ENCODE measurements at regions not wholly inside any gene's neighbourhood (a gene's known extent, or its start where the extent isn't known, plus 50 kb on each side); places are given as distances from the start of the nearest gene placed in this dataset.

GRCh38 chr5:166195981-166196380 lies 2095.5 kb upstream of the WWC1 start:
- Histone ChIP-seq H3K36me3 (no peaks in the 10 kb centered on the region), H3K4me3 (no peak overlapping the region), H3K4me1 (no peaks in the 10 kb centered on the region), H3K9me3 (no peaks in the 10 kb centered on the region), H3K27me3 (no peaks in the 10 kb centered on the region), H3K27ac (no peak overlapping the region)
- no peak for TF ChIP-seq CTCF (IDR thresholded peaks at IDR 0.05)
- DNase-seq (ENCODE audit: low spot score), result no peak

GRCh38 chr5:166200532-166200931 lies 2090.9 kb upstream of the WWC1 start:
- Histone ChIP-seq H3K4me1 (no peaks in the 10 kb centered on the region), H3K36me3 (no peaks in the 10 kb centered on the region), H3K4me3 (no peak overlapping the region), H3K27ac (no peak overlapping the region), H3K27me3 (no peaks in the 10 kb centered on the region), H3K9me3 (no peaks in the 10 kb centered on the region)
- DNase-seq (ENCODE audit: low spot score), result no peak
- no peak for TF ChIP-seq CTCF (IDR thresholded peaks at IDR 0.05)

GRCh38 chr5:166211640-166212039 lies 2079.8 kb upstream of the WWC1 start:
- H3K4me3 ChIP-seq, result no peak overlapping the region
- TF ChIP-seq CTCF (IDR thresholded peaks at IDR 0.05), result no peak
- no peaks in the 10 kb centered on the region for H3K27me3 ChIP-seq
- DNase-seq (ENCODE audit: low spot score), result no peak
- H3K27ac ChIP-seq, result no peak overlapping the region
- H3K4me1 ChIP-seq, result no peaks in the 10 kb centered on the region
- H3K9me3 ChIP-seq, result no peaks in the 10 kb centered on the region
- no peaks in the 10 kb centered on the region for H3K36me3 ChIP-seq

GRCh38 chr5:166236327-166236726 lies 2055.1 kb upstream of the WWC1 start:
- no peaks in the 10 kb centered on the region for H3K36me3 ChIP-seq
- no peak for TF ChIP-seq CTCF (IDR thresholded peaks at IDR 0.05)
- peaks cover 0 to 14% of the 10 kb centered on the region in 2 donors for H3K9me3 ChIP-seq
- no peaks in the 10 kb centered on the region for H3K27me3 ChIP-seq
- H3K4me1 ChIP-seq, result no peaks in the 10 kb centered on the region
- H3K4me3 ChIP-seq, result no peak overlapping the region
- DNase-seq (ENCODE audit: low spot score), result no peak
- H3K27ac ChIP-seq, result no peak overlapping the region

- no peaks in the 10 kb centered on the region for H3K36me3 ChIP-seq
- no peak overlapping the region for H3K27ac ChIP-seq
- no peak overlapping the region for H3K4me3 ChIP-seq
- no peaks in the 10 kb centered on the region for H3K9me3 ChIP-seq
- H3K4me1 ChIP-seq, result no peaks in the 10 kb centered on the region
- DNase-seq (ENCODE audit: low spot score), result no peak
- H3K27me3 ChIP-seq, result no peaks in the 10 kb centered on the region
- no peak for TF ChIP-seq CTCF (IDR thresholded peaks at IDR 0.05)
These were observed 2050.7 kb upstream of the WWC1 start for GRCh38 chr5:166240705-166241104.

- Histone ChIP-seq H3K4me3 (no peak overlapping the region), H3K27ac (no peak overlapping the region), H3K36me3 (no peaks in the 10 kb centered on the region), H3K4me1 (no peaks in the 10 kb centered on the region), H3K27me3 (no peaks in the 10 kb centered on the region), H3K9me3 (no peaks in the 10 kb centered on the region)
- DNase-seq (ENCODE audit: low spot score), result no peak
- no peak for TF ChIP-seq CTCF (IDR thresholded peaks at IDR 0.05)
These were observed 2045.9 kb upstream of the WWC1 start for GRCh38 chr5:166245556-166245955.
